ENCODE measurements at regions not wholly inside any gene's neighbourhood (a gene's known extent, or its start where the extent isn't known, plus 50 kb on each side); places are given as distances from the start of the nearest gene placed in this dataset.
"Not testable (repeated sequence)": the region's sequence is repeated elsewhere in the genome, so short reads cannot be mapped to it uniquely, and the experiment has no call there.

DNA sequence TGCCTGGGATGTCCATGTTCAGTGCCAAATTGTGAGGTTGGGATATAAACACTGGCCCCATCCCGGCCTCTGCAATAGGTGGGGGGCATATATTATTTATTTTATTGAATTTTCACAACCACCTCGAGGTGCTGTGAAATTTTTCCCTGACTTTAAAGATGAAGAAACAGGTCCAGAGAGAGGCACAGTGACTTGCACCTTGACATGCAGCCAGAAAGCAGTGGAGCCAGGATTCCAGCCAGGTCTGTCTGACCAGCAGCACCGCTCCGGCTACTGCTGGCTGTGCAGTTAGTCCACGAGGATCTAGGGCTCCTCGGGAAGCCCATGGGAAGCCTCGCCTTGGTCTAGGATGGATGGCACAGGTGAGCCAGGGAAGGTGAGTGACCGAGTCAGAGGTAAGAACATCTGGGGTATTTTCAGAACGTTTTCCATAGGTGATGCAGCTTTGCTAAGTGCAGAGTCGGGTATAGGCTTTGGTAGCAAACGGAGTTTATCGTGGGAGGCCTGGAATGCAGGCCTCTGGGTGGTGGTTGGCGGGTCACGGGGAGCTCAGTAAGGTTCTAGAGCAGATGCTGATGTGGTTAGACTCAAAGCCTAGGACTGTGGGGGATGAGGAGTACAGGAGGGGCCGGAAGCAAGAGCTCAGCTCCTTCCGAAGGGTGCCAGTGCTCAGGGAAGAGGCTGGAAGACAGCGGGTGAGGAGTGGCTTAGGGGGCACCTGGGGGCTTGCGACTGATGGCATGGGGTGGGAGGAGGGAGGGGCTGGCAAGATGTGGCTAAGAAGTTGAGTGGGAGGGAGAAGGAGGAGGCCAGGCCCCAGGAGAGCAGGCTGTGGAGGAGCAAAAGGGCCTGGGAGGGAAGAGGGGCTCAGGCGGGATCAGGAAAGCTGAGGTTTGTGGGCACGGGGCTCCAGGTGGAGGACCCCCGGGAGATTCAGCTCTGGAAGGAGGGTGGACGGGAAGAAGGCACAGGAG is 107.7 kb upstream of the LRPAP1 start:
- TF ChIP-seq, protein P1, sequence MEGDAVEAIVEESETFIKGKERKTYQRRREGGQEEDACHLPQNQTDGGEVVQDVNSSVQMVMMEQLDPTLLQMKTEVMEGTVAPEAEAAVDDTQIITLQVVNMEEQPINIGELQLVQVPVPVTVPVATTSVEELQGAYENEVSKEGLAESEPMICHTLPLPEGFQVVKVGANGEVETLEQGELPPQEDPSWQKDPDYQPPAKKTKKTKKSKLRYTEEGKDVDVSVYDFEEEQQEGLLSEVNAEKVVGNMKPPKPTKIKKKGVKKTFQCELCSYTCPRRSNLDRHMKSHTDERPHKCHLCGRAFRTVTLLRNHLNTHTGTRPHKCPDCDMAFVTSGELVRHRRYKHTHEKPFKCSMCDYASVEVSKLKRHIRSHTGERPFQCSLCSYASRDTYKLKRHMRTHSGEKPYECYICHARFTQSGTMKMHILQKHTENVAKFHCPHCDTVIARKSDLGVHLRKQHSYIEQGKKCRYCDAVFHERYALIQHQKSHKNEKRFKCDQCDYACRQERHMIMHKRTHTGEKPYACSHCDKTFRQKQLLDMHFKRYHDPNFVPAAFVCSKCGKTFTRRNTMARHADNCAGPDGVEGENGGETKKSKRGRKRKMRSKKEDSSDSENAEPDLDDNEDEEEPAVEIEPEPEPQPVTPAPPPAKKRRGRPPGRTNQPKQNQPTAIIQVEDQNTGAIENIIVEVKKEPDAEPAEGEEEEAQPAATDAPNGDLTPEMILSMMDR (IDR thresholded peaks at IDR 0.05; ENCODE audit: control extremely low read depth, extremely low read depth, low read depth, missing control alignments) = no peak
- CTCF ChIA-PET = no interaction called here
- DNase-seq (ENCODE audit: extremely low spot score) = no peak
- POLR2A ChIA-PET = no interaction called here

DNA sequence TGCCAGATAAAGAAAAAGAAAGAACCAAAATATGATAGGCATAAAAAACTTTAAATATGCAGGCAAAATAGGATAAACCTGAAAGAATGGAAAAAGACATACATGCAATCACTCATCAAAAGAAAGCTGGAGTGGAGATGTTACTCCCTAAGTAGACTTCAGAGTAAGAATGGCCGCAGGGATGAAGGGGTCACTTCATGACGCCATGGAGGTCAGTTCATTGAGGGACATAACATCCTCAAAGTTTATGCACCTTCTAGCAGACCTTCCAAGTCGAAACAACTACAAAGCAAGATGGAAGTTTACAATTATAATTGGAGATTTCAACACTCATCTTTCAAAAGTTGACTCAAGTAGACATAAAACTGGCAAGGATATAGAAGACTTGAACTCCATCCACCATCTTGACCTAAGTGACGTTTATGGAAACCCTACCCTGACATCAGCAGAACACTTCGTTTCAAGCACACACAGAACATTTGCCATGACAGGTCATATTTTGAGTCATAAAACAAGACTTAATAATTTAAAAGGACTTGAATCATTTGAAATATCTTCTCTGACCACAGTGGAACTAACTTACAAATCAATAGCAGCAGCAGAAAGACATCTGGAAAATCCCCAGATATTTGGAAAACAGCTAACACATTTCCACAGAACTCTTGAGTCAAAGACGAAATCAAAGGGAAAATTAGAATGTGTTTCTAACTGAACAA is 106.0 kb upstream of the LRPAP1 start:
- ChIA-PET CTCF (no interaction called here), POLR2A (no interaction called here)
- no peak for DNase-seq (ENCODE audit: extremely low spot score)
- TF ChIP-seq, protein P1 (IDR thresholded peaks at IDR 0.05; ENCODE audit: control extremely low read depth, extremely low read depth, low read depth, missing control alignments) = no peak

- ChIA-PET POLR2A (no interaction called here), CTCF (no interaction called here)
- TF ChIP-seq, protein P1 (IDR thresholded peaks at IDR 0.05; ENCODE audit: control extremely low read depth, extremely low read depth, low read depth, missing control alignments) = no peak
- DNase-seq (ENCODE audit: extremely low spot score) = no peak
These were observed 105.2 kb upstream of the LRPAP1 start for GRCh38 chr4:3637326-3638016.

GRCh38 chr4:3636646-3637320 is 104.6 kb upstream of the LRPAP1 start:
- CTCF ChIA-PET = no interaction called here
- TF ChIP-seq, protein P1 (IDR thresholded peaks at IDR 0.05; ENCODE audit: control extremely low read depth, extremely low read depth, low read depth, missing control alignments) = no peak
- no peak for DNase-seq (ENCODE audit: extremely low spot score)
- POLR2A ChIA-PET = no interaction called here

GRCh38 chr4:3636020-3636419 is 103.8 kb upstream of the LRPAP1 start:
- CTCF ChIA-PET; DNase-seq (ENCODE audit: extremely low spot score); POLR2A ChIA-PET: not testable (repeated sequence)

DNA sequence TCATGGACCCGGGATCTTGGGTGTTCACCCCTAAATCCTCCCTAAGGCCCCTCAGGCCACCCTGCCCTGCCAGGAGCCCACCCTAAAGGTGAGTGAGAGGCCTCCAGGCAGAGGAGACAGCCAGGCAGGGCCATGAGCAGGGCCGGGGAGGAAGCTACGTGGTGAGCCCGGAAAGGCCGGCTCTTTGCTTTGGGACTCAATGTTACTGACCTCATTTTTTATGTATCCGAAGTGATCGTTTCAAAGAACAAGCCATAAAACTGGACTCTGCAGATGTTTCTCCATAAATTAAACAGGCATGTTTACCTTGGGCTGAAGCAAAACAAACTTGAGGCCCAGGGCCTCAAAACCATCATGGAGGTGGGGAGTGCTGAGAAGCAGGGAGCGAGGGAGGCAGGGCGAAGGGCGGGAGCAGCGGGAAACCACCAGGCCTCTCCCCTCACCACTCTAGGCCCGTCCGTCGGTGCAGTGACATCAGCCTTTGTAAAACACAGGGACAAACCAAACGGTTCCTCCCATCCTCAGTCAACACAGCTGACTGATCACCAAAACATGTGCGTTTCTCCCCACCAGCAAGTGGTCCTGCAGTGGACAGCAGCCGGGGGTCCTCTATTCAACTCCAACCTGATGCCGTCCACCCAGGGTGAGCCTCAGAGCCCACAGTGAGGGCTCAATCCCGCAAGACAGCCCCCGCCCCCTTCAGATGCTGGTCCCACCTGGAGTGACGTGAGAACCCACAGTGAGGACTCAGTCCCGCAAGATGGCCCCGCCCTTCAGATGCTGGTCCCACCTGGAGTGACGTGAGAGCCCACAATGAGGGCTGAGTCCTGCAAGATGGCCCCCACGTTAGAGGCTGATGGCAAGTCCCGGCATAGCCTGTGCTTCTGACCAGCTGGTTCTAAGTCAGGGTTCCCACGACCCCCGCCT is 102.9 kb upstream of the LRPAP1 start:
- ChIA-PET POLR2A (no interaction called here), CTCF (no interaction called here)
- DNase-seq (ENCODE audit: extremely low spot score) = no peak
- TF ChIP-seq, protein P1 (IDR thresholded peaks at IDR 0.05; ENCODE audit: control extremely low read depth, extremely low read depth, low read depth, missing control alignments) = no peak
